ENCODE measurements at regions not wholly inside any gene's neighbourhood (a gene's known extent, or its start where the extent isn't known, plus 50 kb on each side); places are given as distances from the start of the nearest gene placed in this dataset.

GRCh38 chr5:159385536-159385935 is 55.2 kb upstream of the IL12B start:
- no peak for DNase-seq (ENCODE audit: insufficient read length, low spot score, missing footprints)
- H3K79me2 ChIP-seq (ENCODE audit: insufficient read depth, low read length), result no peaks in the 10 kb centered on the region
- TF ChIP-seq CTCF (IDR thresholded peaks at IDR 0.05; ENCODE audit: extremely low read depth, low read depth, low read length), result no peak
- no peak overlapping the region for H2AFZ ChIP-seq (ENCODE audit: low read length)
- no peak overlapping the region for H3K27ac ChIP-seq (ENCODE audit: low read depth, low read length)
- H3K4me1 ChIP-seq (ENCODE audit: insufficient read depth, low read length), result no peaks in the 10 kb centered on the region
- no peak overlapping the region for H3K4me2 ChIP-seq (ENCODE audit: insufficient read depth, low read length)
- H3K36me3 ChIP-seq (ENCODE audit: insufficient read depth, low read length), result no peaks in the 10 kb centered on the region
- H4K20me1 ChIP-seq (ENCODE audit: insufficient read depth, low read length), result no peaks in the 10 kb centered on the region
- H3K27me3 ChIP-seq (ENCODE audit: insufficient read depth, low read length), result no peaks in the 10 kb centered on the region
- no peak overlapping the region for H3K4me3 ChIP-seq (ENCODE audit: insufficient read depth, low read length)
- H3K9me3 ChIP-seq (ENCODE audit: low read depth, low read length), result peaks cover 10% of the 10 kb centered on the region

- Histone ChIP-seq H4K20me1 (ENCODE audit: insufficient read depth, low read length) (no peaks in the 10 kb centered on the region), H3K36me3 (ENCODE audit: insufficient read depth, low read length) (no peaks in the 10 kb centered on the region), H3K4me3 (ENCODE audit: insufficient read depth, low read length) (no peak overlapping the region), H3K9me3 (ENCODE audit: low read depth, low read length) (peaks cover 10% of the 10 kb centered on the region), H3K4me2 (ENCODE audit: insufficient read depth, low read length) (no peak overlapping the region), H3K27me3 (ENCODE audit: insufficient read depth, low read length) (no peaks in the 10 kb centered on the region), H2AFZ (ENCODE audit: low read length) (no peak overlapping the region), H3K4me1 (ENCODE audit: insufficient read depth, low read length) (no peaks in the 10 kb centered on the region), H3K27ac (ENCODE audit: low read depth, low read length) (no peak overlapping the region), H3K79me2 (ENCODE audit: insufficient read depth, low read length) (no peaks in the 10 kb centered on the region)
- TF ChIP-seq CTCF (IDR thresholded peaks at IDR 0.05; ENCODE audit: extremely low read depth, low read depth, low read length), result no peak
- no peak for DNase-seq (ENCODE audit: insufficient read length, low spot score, missing footprints)
Observed at GRCh38 chr5:159386028-159386711, 55.9 kb upstream of the IL12B start.

- Histone ChIP-seq H3K36me3 (ENCODE audit: insufficient read depth, low read length) (no peaks in the 10 kb centered on the region), H4K20me1 (ENCODE audit: insufficient read depth, low read length) (no peaks in the 10 kb centered on the region), H3K4me3 (ENCODE audit: insufficient read depth, low read length) (no peak overlapping the region), H3K4me2 (ENCODE audit: insufficient read depth, low read length) (no peak overlapping the region), H3K79me2 (ENCODE audit: insufficient read depth, low read length) (no peaks in the 10 kb centered on the region), H3K27me3 (ENCODE audit: insufficient read depth, low read length) (no peaks in the 10 kb centered on the region), H3K27ac (ENCODE audit: low read depth, low read length) (no peak overlapping the region), H2AFZ (ENCODE audit: low read length) (no peak overlapping the region), H3K4me1 (ENCODE audit: insufficient read depth, low read length) (no peaks in the 10 kb centered on the region), H3K9me3 (ENCODE audit: low read depth, low read length) (no peaks in the 10 kb centered on the region)
- TF ChIP-seq CTCF (IDR thresholded peaks at IDR 0.05; ENCODE audit: extremely low read depth, low read depth, low read length), result no peak
- no peak for DNase-seq (ENCODE audit: insufficient read length, low spot score, missing footprints)
Observed at GRCh38 chr5:159392871-159393270, 62.6 kb upstream of the IL12B start.

GRCh38 chr5:159393854-159394274 is 63.6 kb upstream of the IL12B start:
- no peak for DNase-seq (ENCODE audit: insufficient read length, low spot score, missing footprints)
- Histone ChIP-seq H3K27me3 (ENCODE audit: insufficient read depth, low read length) (no peaks in the 10 kb centered on the region), H3K4me2 (ENCODE audit: insufficient read depth, low read length) (no peak overlapping the region), H3K4me3 (ENCODE audit: insufficient read depth, low read length) (no peak overlapping the region), H3K4me1 (ENCODE audit: insufficient read depth, low read length) (no peaks in the 10 kb centered on the region), H3K27ac (ENCODE audit: low read depth, low read length) (no peak overlapping the region), H3K79me2 (ENCODE audit: insufficient read depth, low read length) (no peaks in the 10 kb centered on the region), H3K36me3 (ENCODE audit: insufficient read depth, low read length) (no peaks in the 10 kb centered on the region), H4K20me1 (ENCODE audit: insufficient read depth, low read length) (no peaks in the 10 kb centered on the region), H2AFZ (ENCODE audit: low read length) (no peak overlapping the region), H3K9me3 (ENCODE audit: low read depth, low read length) (no peaks in the 10 kb centered on the region)
- TF ChIP-seq CTCF (IDR thresholded peaks at IDR 0.05; ENCODE audit: extremely low read depth, low read depth, low read length), result no peak

Measured in osteoblast (primary cell).